ENCODE measurements at regions not wholly inside any gene's neighbourhood (a gene's known extent, or its start where the extent isn't known, plus 50 kb on each side); places are given as distances from the start of the nearest gene placed in this dataset.

GRCh38 chr2:425947-426346 lies 138.1 kb upstream of the ALKAL2 start:
- DNase-seq (ENCODE audit: low read depth), result no peak

GRCh38 chr2:425243-425642 lies 137.4 kb upstream of the ALKAL2 start:
- no peak for DNase-seq (ENCODE audit: low read depth)

- DNase-seq (ENCODE audit: low read depth), result no peak
Observed at GRCh38 chr2:424306-425171, 136.6 kb upstream of the ALKAL2 start.

GRCh38 chr2:423479-423878 lies 135.6 kb upstream of the ALKAL2 start:
- no peak for DNase-seq (ENCODE audit: low read depth)

- no peak for DNase-seq (ENCODE audit: low read depth)
Observed at GRCh38 chr2:422676-423435, 135.0 kb upstream of the ALKAL2 start.

- no peak for DNase-seq (ENCODE audit: low read depth)
Observed at GRCh38 chr2:421406-421805, 133.5 kb upstream of the ALKAL2 start.

GRCh38 chr2:419687-420317 lies 131.9 kb upstream of the ALKAL2 start:
- DNase-seq (ENCODE audit: low read depth), result no peak

- no peak for DNase-seq (ENCODE audit: low read depth)
Observed at GRCh38 chr2:417662-418061, 129.8 kb upstream of the ALKAL2 start.

- DNase-seq (ENCODE audit: low read depth), result no peak
Observed at GRCh38 chr2:417006-417405, 129.1 kb upstream of the ALKAL2 start.

- no peak for DNase-seq (ENCODE audit: low read depth)
Observed at GRCh38 chr2:415986-416610, 128.2 kb upstream of the ALKAL2 start.

GRCh38 chr2:409523-409922 lies 121.6 kb upstream of the ALKAL2 start:
- no peak for DNase-seq (ENCODE audit: low read depth)

GRCh38 chr2:407630-408029 lies 119.7 kb upstream of the ALKAL2 start:
- DNase-seq (ENCODE audit: low read depth), result no peak

- no peak for DNase-seq (ENCODE audit: low read depth)
Observed at GRCh38 chr2:406876-407275, 119.0 kb upstream of the ALKAL2 start.

- DNase-seq (ENCODE audit: low read depth), result no peak
Observed at GRCh38 chr2:406231-406630, 118.3 kb upstream of the ALKAL2 start.

GRCh38 chr2:404581-404980 lies 116.7 kb upstream of the ALKAL2 start:
- no peak for DNase-seq (ENCODE audit: low read depth)

- DNase-seq (ENCODE audit: low read depth), result no peak
Observed at GRCh38 chr2:403682-404081, 115.8 kb upstream of the ALKAL2 start.

GRCh38 chr2:402721-403120 lies 114.8 kb upstream of the ALKAL2 start:
- no peak for DNase-seq (ENCODE audit: low read depth)

GRCh38 chr2:402206-402605 lies 114.3 kb upstream of the ALKAL2 start:
- DNase-seq (ENCODE audit: low read depth), result no peak

GRCh38 chr2:401019-401679 lies 113.3 kb upstream of the ALKAL2 start:
- no peak for DNase-seq (ENCODE audit: low read depth)

GRCh38 chr2:397926-398325 lies 110.0 kb upstream of the ALKAL2 start:
- DNase-seq (ENCODE audit: low read depth), result no peak

GRCh38 chr2:397521-397920 lies 109.6 kb upstream of the ALKAL2 start:
- no peak for DNase-seq (ENCODE audit: low read depth)

- no peak for DNase-seq (ENCODE audit: low read depth)
Observed at GRCh38 chr2:396903-397302, 109.0 kb upstream of the ALKAL2 start.

Measured in stimulated activated CD4-positive, alpha-beta T cell treated with anti-CD3 and anti-CD28 coated beads, Interleukin-2, amount 100 ng/mL, for 4 hours (primary cell).